Sigmoid colon (tissue), 4 donors: ENCODE measurements at regions not wholly inside any gene's neighbourhood (a gene's known extent, or its start where the extent isn't known, plus 50 kb on each side); places are given as distances from the start of the nearest gene placed in this dataset.

ENCODE experiments used
- CTCF ChIP-seq, 4 experiments: fragments of 450-650 bp in 3 of 4; fragments of 200-600 bp in 1 of 4; IDR thresholded peaks; one replicate each; pipeline ENCODE4 v1.5.1; 2016 to 2019; ENCODE audit warnings: antibody characterized with exemption in 4 of 4, mild to moderate bottlenecking in 3 of 4, moderate library complexity in 2 of 4
- EP300 ChIP-seq, 4 donors: sonication (generic); formaldehyde crosslinking; IDR thresholded peaks; one replicate each; pipeline ENCODE4 v1.6.1; 2017; ENCODE audit warnings: antibody characterized with exemption in 4 of 4
- POLR2A ChIP-seq, 2 donors: fragments of 450-650 bp; IDR thresholded peaks; one replicate each; pipeline ENCODE4 v1.6.1; 2016; ENCODE audit warnings: antibody characterized with exemption in 2 of 2, mild to moderate bottlenecking in 2 of 2, moderate library complexity in 2 of 2

- TF ChIP-seq CTCF (IDR thresholded peaks at IDR 0.05) (no peak), EP300 (IDR thresholded peaks at IDR 0.05) (no peak), POLR2A (IDR thresholded peaks at IDR 0.05) (no peak)
These were observed 441.5 kb downstream of the HTR1B start for GRCh38 chr6:77021778-77022177.
